CD14-positive monocyte (primary cell): ENCODE measurements at regions not wholly inside any gene's neighbourhood (a gene's known extent, or its start where the extent isn't known, plus 50 kb on each side); places are given as distances from the start of the nearest gene placed in this dataset.

Source experiments
- DNase-seq, 3 donors: peaks; one replicate each; pipeline ENCODE4 v3.0.0-alpha.2; 2011 to 2022
- H2AFZ ChIP-seq: 2 replicates; pipeline ENCODE4 v1.6.0; 2012; ENCODE audit warnings: mild to moderate bottlenecking, low read depth, low read length, inconsistent platforms; ENCODE audit not compliant: insufficient read depth, poor library complexity, severe bottlenecking
- H3K27ac ChIP-seq, 2 donors: 1 replicate in 1 of 2; 2 replicates in 1 of 2; pipeline ENCODE4 v1.5.1; 2012 to 2013; ENCODE audit warnings: low read length in 2 of 2, control low read depth in 1 of 2, inconsistent platforms in 1 of 2, low read depth in 1 of 2, mild to moderate bottlenecking in 1 of 2
- H3K27me3 ChIP-seq, 2 donors: one replicate each; pipeline versions ENCODE4 v1.6.0 to v1.6.1; 2011 to 2013; ENCODE audit warnings: low read length in 2 of 2; ENCODE audit not compliant: control insufficient read depth in 2 of 2, insufficient read depth in 2 of 2
- H3K36me3 ChIP-seq, 2 donors: replicated peaks in 1 of 2; 1 replicate in 1 of 2; 2 replicates in 1 of 2; pipeline versions ENCODE4 v1.5.1 to v1.6.1; 2012 to 2013; ENCODE audit warnings: low read length in 2 of 2, control low read depth in 1 of 2, inconsistent platforms in 1 of 2, mild to moderate bottlenecking in 1 of 2; ENCODE audit not compliant: insufficient read depth in 2 of 2, control insufficient read depth in 1 of 2
- H3K4me1 ChIP-seq, 2 donors: 1 replicate in 1 of 2; 2 replicates in 1 of 2; pipeline versions ENCODE4 v1.5.1 to v1.6.1; 2012 to 2013; ENCODE audit warnings: low read length in 2 of 2, control low read depth in 1 of 2, inconsistent platforms in 1 of 2, mild to moderate bottlenecking in 1 of 2, moderate library complexity in 1 of 2; ENCODE audit not compliant: insufficient read depth in 2 of 2, control insufficient read depth in 1 of 2
- H3K4me2 ChIP-seq: replicated peaks from 2 replicates; pipeline ENCODE3; 2012; ENCODE audit warnings: low read length, moderate library complexity, mild to moderate bottlenecking; ENCODE audit not compliant: poor library complexity, severe bottlenecking; ENCODE audit errors: extremely low read depth
- H3K4me3 ChIP-seq, 3 experiments: fragments of 200-600 bp in 1 of 3; sonication (generic) in 1 of 3; replicated peaks in 1 of 3; 1 replicate in 2 of 3; 2 replicates in 1 of 3; pipeline ENCODE4 v1.5.1; 2011 to 2013; ENCODE audit warnings: low read length in 3 of 3, mild to moderate bottlenecking in 3 of 3, control low read depth in 2 of 3, low read depth in 2 of 3, inconsistent platforms in 1 of 3, moderate library complexity in 1 of 3
- H3K79me2 ChIP-seq: 2 replicates; pipeline ENCODE4 v1.6.0; 2012; ENCODE audit warnings: mild to moderate bottlenecking, control low read depth, inconsistent platforms, low read length, moderate library complexity; ENCODE audit not compliant: insufficient read depth
- H3K9ac ChIP-seq: 2 replicates; pipeline ENCODE4 v1.6.0; 2017; ENCODE audit warnings: low read length, mild to moderate bottlenecking; ENCODE audit not compliant: insufficient read depth, poor library complexity, severe bottlenecking
- H3K9me3 ChIP-seq, 2 donors: replicated peaks in 1 of 2; 1 replicate in 1 of 2; 2 replicates in 1 of 2; pipeline versions ENCODE4 v1.5.1 to v1.6.1; 2012 to 2013; ENCODE audit warnings: low read length in 2 of 2, control low read depth in 1 of 2; ENCODE audit not compliant: control insufficient read depth in 1 of 2, insufficient read depth in 1 of 2
- H4K20me1 ChIP-seq: 2 replicates; pipeline ENCODE4 v1.6.0; 2012; ENCODE audit warnings: mild to moderate bottlenecking, low read length, control low read depth, moderate library complexity; ENCODE audit not compliant: insufficient read depth
- H3K27ac Mint-ChIP-seq, 7 donors: one replicate each; pipeline ENCODE4 v1.8.0; 2020; ENCODE audit warnings: mild to moderate bottlenecking in 7 of 7, mixed read lengths in 7 of 7, moderate library complexity in 6 of 7, inconsistent platforms in 2 of 7
- H3K27me3 Mint-ChIP-seq, 3 donors: one replicate each; pipeline ENCODE4 v1.8.0; 2021 to 2022; ENCODE audit warnings: low read depth in 3 of 3, mild to moderate bottlenecking in 3 of 3, mixed read lengths in 3 of 3, moderate library complexity in 3 of 3, inconsistent platforms in 1 of 3
- H3K36me3 Mint-ChIP-seq, 2 donors: one replicate each; pipeline ENCODE4 v1.8.0; 2020; ENCODE audit warnings: mixed read lengths in 2 of 2, inconsistent platforms in 1 of 2, mild to moderate bottlenecking in 1 of 2
- H3K4me1 Mint-ChIP-seq: one replicate; pipeline ENCODE4 v1.8.0; 2020; ENCODE audit warnings: mild to moderate bottlenecking, mixed read lengths
- H3K4me3 Mint-ChIP-seq, 2 donors: one replicate each; pipeline ENCODE4 v1.8.0; 2020; ENCODE audit warnings: mild to moderate bottlenecking in 2 of 2, mixed read lengths in 2 of 2, moderate library complexity in 1 of 2
- H3K9me3 Mint-ChIP-seq, 7 donors: one replicate each; pipeline ENCODE4 v1.8.0; 2020 to 2022; ENCODE audit warnings: mixed read lengths in 7 of 7, mild to moderate bottlenecking in 6 of 7, moderate library complexity in 6 of 7, inconsistent platforms in 2 of 7
- WGBS: methylation state at CpG from one replicate; pipeline ENCODE4 v1.1.5; 2013; ENCODE audit warnings: missing lambda C conversion rate; ENCODE audit not compliant: insufficient coverage; 5-methylcytosine and 5-hydroxymethylcytosine counted together
- intact Hi-C, 2 donors: fragments of 100-400 bp; cut with micrococcal nuclease; formaldehyde crosslinking; loops; one replicate each; pipeline versions ENCODE4 v1.15.0 to v1.15.1; 2023
- TF ChIP-seq, protein P1 (sequence below): fragments of 200-600 bp; IDR thresholded peaks from one replicate; pipeline ENCODE4 v1.8.0; 2022; ENCODE audit warnings: antibody characterized with exemption, mild to moderate bottlenecking

GRCh38 chr6:126716826-126717509 lies 377.1 kb downstream of the CENPW start:
- H3K36me3 Mint-ChIP-seq, result no peaks in the 10 kb centered on the region
- Histone ChIP-seq H3K27ac (no peak overlapping the region), H3K4me2 (no peak overlapping the region), H3K36me3 (no peaks in the 10 kb centered on the region), H3K27me3 (no peaks in the 10 kb centered on the region), H4K20me1 (no peaks in the 10 kb centered on the region), H3K9ac (no peak overlapping the region), H3K4me1 (no peaks in the 10 kb centered on the region), H3K9me3 (no peaks in the 10 kb centered on the region), H2AFZ (no peak overlapping the region), H3K4me3 (no peak overlapping the region), H3K79me2 (no peaks in the 10 kb centered on the region)
- WGBS, result 10% methylated on average over 1 of the region's 3 CpGs
- peaks cover 0 to 2% (median 0%) of the 10 kb centered on the region in 3 donors for H3K27me3 Mint-ChIP-seq
- no peak overlapping the region for H3K4me3 Mint-ChIP-seq
- DNase-seq, result no peak
- TF ChIP-seq, protein P1, sequence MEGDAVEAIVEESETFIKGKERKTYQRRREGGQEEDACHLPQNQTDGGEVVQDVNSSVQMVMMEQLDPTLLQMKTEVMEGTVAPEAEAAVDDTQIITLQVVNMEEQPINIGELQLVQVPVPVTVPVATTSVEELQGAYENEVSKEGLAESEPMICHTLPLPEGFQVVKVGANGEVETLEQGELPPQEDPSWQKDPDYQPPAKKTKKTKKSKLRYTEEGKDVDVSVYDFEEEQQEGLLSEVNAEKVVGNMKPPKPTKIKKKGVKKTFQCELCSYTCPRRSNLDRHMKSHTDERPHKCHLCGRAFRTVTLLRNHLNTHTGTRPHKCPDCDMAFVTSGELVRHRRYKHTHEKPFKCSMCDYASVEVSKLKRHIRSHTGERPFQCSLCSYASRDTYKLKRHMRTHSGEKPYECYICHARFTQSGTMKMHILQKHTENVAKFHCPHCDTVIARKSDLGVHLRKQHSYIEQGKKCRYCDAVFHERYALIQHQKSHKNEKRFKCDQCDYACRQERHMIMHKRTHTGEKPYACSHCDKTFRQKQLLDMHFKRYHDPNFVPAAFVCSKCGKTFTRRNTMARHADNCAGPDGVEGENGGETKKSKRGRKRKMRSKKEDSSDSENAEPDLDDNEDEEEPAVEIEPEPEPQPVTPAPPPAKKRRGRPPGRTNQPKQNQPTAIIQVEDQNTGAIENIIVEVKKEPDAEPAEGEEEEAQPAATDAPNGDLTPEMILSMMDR, result no peak
- no peak overlapping the region for H3K27ac Mint-ChIP-seq
- intact Hi-C loops, result no loop called here
- H3K4me1 Mint-ChIP-seq, result no peaks in the 10 kb centered on the region
- H3K9me3 Mint-ChIP-seq, result peaks cover 0 to 2% (median 0%) of the 10 kb centered on the region in 7 donors

- Histone ChIP-seq H3K27ac (no peak overlapping the region), H3K4me2 (no peak overlapping the region), H3K9me3 (peaks cover 0 to 1% of the 10 kb centered on the region in 2 donors), H4K20me1 (no peaks in the 10 kb centered on the region), H2AFZ (no peak overlapping the region), H3K27me3 (no peaks in the 10 kb centered on the region), H3K4me1 (no peaks in the 10 kb centered on the region), H3K79me2 (no peaks in the 10 kb centered on the region), H3K9ac (no peak overlapping the region), H3K36me3 (no peaks in the 10 kb centered on the region), H3K4me3 (no peak overlapping the region)
- Mint-ChIP-seq H3K27me3 (peaks cover 0 to 2% (median 0%) of the 10 kb centered on the region in 3 donors), H3K36me3 (no peaks in the 10 kb centered on the region), H3K4me1 (no peaks in the 10 kb centered on the region), H3K27ac (no peak overlapping the region), H3K4me3 (no peak overlapping the region), H3K9me3 (peaks cover 0 to 3% (median 0%) of the 10 kb centered on the region in 7 donors)
- intact Hi-C loops, result no loop called here
- WGBS, result 83% methylated on average over 1 of the region's 4 CpGs
- DNase-seq, result no peak
- TF ChIP-seq, protein P1, result no peak
Observed at GRCh38 chr6:126718600-126719327, 378.8 kb downstream of the CENPW start.
